LNCAP (cell line): ENCODE measurements at regions not wholly inside any gene's neighbourhood (a gene's known extent, or its start where the extent isn't known, plus 50 kb on each side); places are given as distances from the start of the nearest gene placed in this dataset.

ENCODE experiments used
- TF ChIP-seq, protein P1 (sequence below): fragments of 450-650 bp; IDR thresholded peaks from 2 replicates; pipeline ENCODE4 v1.5.1; 2017; ENCODE audit warnings: mild to moderate bottlenecking

DNA sequence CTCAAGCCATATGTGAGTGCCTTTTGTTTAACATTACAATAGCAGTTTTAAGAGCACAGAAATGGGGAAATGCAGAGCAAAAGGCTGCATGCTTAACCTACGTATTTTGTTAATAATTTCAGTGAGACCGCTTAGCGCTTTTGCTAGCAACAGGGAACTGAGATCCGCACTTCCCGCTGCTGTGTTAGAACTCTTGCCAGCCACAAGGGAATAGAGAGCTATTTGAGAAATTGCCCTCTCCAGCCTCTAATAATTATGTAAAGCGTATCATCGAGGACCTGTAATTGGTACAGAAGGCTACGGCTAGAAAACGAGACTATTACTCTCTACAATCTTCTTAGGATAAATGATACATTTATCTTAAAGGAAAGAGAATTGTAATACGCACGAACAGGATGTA lies 205.2 kb upstream of the GRIP1 start:
- TF ChIP-seq, protein P1, sequence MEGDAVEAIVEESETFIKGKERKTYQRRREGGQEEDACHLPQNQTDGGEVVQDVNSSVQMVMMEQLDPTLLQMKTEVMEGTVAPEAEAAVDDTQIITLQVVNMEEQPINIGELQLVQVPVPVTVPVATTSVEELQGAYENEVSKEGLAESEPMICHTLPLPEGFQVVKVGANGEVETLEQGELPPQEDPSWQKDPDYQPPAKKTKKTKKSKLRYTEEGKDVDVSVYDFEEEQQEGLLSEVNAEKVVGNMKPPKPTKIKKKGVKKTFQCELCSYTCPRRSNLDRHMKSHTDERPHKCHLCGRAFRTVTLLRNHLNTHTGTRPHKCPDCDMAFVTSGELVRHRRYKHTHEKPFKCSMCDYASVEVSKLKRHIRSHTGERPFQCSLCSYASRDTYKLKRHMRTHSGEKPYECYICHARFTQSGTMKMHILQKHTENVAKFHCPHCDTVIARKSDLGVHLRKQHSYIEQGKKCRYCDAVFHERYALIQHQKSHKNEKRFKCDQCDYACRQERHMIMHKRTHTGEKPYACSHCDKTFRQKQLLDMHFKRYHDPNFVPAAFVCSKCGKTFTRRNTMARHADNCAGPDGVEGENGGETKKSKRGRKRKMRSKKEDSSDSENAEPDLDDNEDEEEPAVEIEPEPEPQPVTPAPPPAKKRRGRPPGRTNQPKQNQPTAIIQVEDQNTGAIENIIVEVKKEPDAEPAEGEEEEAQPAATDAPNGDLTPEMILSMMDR: no peak

DNA sequence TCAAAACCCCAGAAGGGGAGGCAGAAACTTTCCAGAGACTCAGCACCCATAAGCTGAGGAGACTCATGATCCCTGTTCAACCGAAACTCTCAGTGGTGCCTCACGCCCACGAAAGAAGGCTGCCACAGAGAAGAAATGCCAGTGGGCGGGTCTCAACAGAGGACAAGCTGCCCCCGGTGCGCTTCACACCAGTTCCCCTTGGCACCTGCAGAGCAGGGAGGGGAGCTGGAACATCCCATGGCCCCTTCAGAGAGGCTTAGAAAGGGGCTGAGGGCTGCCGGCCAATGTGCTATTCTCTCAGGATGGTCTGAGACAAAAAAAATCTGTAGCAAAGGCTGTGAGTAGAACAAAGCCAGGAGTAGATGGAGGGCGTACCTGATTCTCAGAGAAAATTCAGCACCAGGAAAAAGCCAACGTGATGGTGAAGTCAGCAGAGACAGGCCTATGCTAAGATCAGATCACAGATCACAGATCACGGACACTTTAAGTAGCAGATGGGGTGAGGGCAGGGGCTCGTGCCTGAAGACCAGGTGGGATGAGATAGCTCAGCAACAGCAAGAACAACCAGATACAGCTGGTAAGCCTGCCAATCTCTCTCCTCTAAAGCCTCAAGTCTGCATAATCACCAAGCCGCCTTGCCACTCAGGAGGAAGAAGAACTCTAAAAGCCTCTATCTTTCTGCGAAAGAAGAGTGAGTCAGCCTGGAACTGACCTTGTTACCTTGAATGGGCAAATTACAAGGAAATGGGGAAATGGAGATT lies 206.4 kb upstream of the GRIP1 start:
- TF ChIP-seq, protein P1: no peak

DNA sequence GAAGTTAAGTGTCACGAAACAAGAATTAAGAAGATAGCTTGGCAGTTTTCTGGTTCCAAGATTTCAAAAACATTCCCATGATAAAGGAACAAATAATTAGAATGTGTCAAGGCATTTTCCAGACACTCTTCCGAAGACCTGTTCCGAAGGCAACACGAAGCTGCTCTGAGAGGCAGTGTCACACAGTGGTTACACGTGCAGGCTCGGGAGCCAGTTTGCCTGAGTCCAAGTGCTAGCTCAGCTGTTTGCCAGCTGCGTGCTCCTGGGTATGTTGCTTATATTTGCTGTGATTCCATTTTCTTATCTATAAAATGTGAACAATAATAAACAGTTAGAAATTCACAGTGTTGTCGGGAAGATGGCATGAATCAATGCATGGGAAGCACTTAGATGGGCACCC lies 217.9 kb upstream of the GRIP1 start:
- TF ChIP-seq, protein P1: no peak

DNA sequence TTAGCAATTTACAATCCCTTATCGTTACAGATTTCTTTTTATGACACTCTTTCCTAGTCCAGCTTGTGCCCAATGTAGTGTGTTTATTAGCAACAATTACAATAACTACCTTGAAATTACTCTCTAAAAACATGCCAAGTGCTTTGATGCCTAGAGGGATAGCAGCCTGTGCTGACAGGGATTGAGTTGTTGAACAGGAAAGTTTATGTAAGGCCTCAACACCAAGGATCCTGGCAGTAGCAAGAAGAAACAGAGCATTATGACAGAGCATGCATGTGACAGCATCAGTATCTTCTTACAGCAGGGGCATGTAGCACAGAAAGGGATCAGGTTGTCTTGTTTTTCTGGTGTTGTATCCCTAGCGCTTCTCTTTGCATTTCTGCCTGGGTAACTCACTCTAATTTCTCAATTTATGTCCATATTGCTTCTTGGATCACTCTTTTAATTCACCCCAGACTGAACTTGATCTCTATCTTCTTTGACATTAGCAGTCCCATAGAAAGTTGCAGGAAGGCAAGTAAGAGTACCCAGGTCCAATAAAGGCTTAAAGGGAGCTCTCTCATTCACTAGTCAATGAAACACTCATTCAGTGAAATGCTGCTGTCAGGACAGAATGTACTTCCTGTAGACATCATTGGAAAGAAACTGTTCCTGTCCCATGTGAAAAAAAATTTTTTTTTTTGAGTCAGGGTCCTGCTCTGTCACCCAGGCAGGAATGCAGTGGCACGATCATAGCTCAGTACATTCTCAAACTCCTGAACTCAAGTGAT lies 220.0 kb upstream of the GRIP1 start:
- TF ChIP-seq, protein P1: no peak

DNA sequence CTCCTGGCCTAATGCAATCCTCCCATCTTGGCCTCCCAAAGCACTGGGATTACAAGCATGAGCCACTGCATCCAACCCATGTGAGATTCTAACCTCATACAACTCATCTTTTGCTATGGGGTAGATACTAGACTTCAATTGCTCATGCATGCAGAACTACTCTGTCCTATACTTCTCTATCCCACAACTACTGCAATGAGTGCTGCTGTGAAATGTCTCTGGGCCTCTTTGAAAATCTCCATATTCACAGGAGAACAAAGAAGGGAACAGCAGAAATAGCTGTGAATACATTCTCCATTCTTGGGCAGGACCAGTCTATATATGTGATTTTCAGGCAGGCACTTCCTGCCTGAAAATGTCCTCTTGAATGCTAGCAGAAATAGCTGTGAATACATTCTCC lies 220.7 kb upstream of the GRIP1 start:
- TF ChIP-seq, protein P1: no peak

DNA sequence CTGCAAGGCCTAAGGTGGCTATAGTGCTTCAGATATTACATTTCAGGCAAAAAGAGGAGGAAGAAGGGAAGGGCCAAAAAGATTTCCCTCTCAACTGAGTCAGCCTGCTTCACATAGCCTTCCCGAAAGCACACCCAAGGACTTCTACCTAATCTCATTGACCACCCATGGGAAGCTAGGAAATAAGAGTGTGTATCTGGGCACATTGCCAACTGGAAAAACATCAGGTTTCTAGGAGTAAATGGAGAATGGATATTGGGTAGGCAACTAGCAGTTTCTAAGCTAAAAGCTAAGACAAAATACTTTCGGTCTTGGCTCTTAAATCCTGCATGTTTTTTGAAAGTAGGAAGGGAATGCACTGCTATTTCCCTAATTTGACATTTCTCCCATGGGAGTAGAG lies 221.7 kb upstream of the GRIP1 start:
- TF ChIP-seq, protein P1: no peak

DNA sequence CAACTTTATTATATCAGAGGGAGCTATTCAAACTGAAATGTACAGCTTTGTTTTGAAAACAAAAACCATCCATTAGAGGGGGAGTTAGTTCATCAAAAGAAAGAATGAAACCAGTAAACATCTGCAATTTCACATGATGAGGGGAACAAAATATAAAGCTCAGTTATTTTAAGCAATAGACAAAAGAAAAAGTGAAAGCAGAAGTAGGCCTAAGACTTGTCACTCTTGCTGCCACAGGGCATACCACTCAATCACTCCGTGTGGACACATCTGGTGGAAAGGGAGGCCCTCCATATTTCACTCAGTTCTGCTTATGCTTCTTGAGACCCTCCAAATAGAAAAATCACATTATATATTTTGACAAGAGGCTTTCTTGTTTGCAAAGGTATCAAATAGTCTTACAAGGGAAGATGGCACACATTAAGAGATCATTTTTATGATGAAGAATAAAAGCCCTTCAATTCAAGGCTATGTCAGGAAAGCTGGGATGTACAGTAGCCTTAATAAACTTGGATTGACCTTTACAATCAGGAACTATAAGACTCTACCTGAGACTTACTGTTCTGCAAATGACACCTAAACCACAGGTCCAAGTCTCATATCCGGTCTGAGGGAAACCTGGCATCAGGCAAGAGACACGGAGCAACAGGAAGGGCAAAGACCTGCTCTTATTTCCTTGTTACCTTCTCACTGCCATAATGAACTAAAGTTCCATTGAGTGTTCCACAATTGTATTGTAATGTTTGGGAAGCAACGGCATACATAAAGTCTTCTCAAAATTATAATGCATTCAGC lies 222.5 kb upstream of the GRIP1 start:
- TF ChIP-seq, protein P1: no peak
